ENCODE measurements at regions not wholly inside any gene's neighbourhood (a gene's known extent, or its start where the extent isn't known, plus 50 kb on each side); places are given as distances from the start of the nearest gene placed in this dataset.

- DNase-seq (ENCODE audit: low read depth) = no peak
These were observed 203.3 kb downstream of the COG6 start for GRCh38 chr13:39858794-39859193.

- DNase-seq (ENCODE audit: low read depth) = no peak
These were observed 204.4 kb downstream of the COG6 start for GRCh38 chr13:39859898-39860297.

GRCh38 chr13:39862900-39863299 is 207.4 kb downstream of the COG6 start:
- no peak for DNase-seq (ENCODE audit: low read depth)

GRCh38 chr13:39864221-39864620 is 208.8 kb downstream of the COG6 start:
- no peak for DNase-seq (ENCODE audit: low read depth)

- no peak for DNase-seq (ENCODE audit: low read depth)
These were observed 211.3 kb downstream of the COG6 start for GRCh38 chr13:39866722-39867121.

GRCh38 chr13:39867807-39868206 is 212.3 kb downstream of the COG6 start:
- no peak for DNase-seq (ENCODE audit: low read depth)

GRCh38 chr13:39870197-39870747 is 214.8 kb downstream of the COG6 start:
- DNase-seq (ENCODE audit: low read depth) = no peak

GRCh38 chr13:39874331-39875053 is 219.0 kb downstream of the COG6 start:
- no peak for DNase-seq (ENCODE audit: low read depth)

- DNase-seq (ENCODE audit: low read depth) = no peak
These were observed 219.9 kb downstream of the COG6 start for GRCh38 chr13:39875111-39875987.

GRCh38 chr13:39876258-39876657 is 220.8 kb downstream of the COG6 start:
- no peak for DNase-seq (ENCODE audit: low read depth)

- DNase-seq (ENCODE audit: low read depth) = no peak
These were observed 221.7 kb downstream of the COG6 start for GRCh38 chr13:39877134-39877533.

- DNase-seq (ENCODE audit: low read depth) = no peak
These were observed 224.0 kb downstream of the COG6 start for GRCh38 chr13:39879286-39880035.

- no peak for DNase-seq (ENCODE audit: low read depth)
These were observed 225.9 kb downstream of the COG6 start for GRCh38 chr13:39881383-39881782.

GRCh38 chr13:39881887-39882286 is 226.4 kb downstream of the COG6 start:
- no peak for DNase-seq (ENCODE audit: low read depth)

GRCh38 chr13:39884166-39884565 is 228.7 kb downstream of the COG6 start:
- DNase-seq (ENCODE audit: low read depth) = no peak

- DNase-seq (ENCODE audit: low read depth) = no peak
These were observed 230.9 kb downstream of the COG6 start for GRCh38 chr13:39886336-39886735.

GRCh38 chr13:39887387-39887786 is 231.9 kb downstream of the COG6 start:
- DNase-seq (ENCODE audit: low read depth) = no peak

GRCh38 chr13:39888865-39889810 is 233.7 kb downstream of the COG6 start:
- DNase-seq (ENCODE audit: low read depth) = no peak

GRCh38 chr13:39890537-39890936 is 235.1 kb downstream of the COG6 start:
- no peak for DNase-seq (ENCODE audit: low read depth)

GRCh38 chr13:39892721-39893685 is 237.5 kb downstream of the COG6 start:
- DNase-seq (ENCODE audit: low read depth) = peak; percentile 21

All from stimulated activated CD4-positive, alpha-beta T cell treated with anti-CD3 and anti-CD28 coated beads, Interleukin-2, amount 100 ng/mL, for 4 hours (primary cell).